SK-N-SH treated with all-trans-retinoic acid at 6 μM for 48 hours (cell line): ENCODE measurements at regions not wholly inside any gene's neighbourhood (a gene's known extent, or its start where the extent isn't known, plus 50 kb on each side); places are given as distances from the start of the nearest gene placed in this dataset.

Experiments
- ATAC-seq: fragments of 200-7000 bp; cut with Tn5 transposase; 3 replicates; pipeline ENCODE4 v1.9.1; 2020; ENCODE audit warnings: mild to moderate bottlenecking, moderate library complexity
- ARNTL ChIP-seq: fragments of 450-650 bp; formaldehyde crosslinking; IDR thresholded peaks from 2 replicates; pipeline ENCODE4 v1.5.0; 2020; ENCODE audit warnings: low read depth, mild to moderate bottlenecking, moderate library complexity, borderline replicate concordance
- CREB5 ChIP-seq: fragments of 250-450 bp; sonication (Bioruptor Pico); IDR thresholded peaks from 2 replicates; pipeline ENCODE4 v1.5.1; 2020; ENCODE audit warnings: low read depth, mild to moderate bottlenecking, moderate library complexity
- CSRNP3 ChIP-seq: fragments of 250-450 bp; sonication (Bioruptor Pico); IDR thresholded peaks from 2 replicates; pipeline ENCODE4 v1.5.1; 2021; ENCODE audit warnings: mild to moderate bottlenecking, moderate library complexity
- ESRRG ChIP-seq: fragments of 250-450 bp; sonication (Bioruptor Pico); IDR thresholded peaks from 2 replicates; pipeline ENCODE4 v1.6.1; 2021; ENCODE audit warnings: mild to moderate bottlenecking
- ISL1 ChIP-seq: fragments of 250-450 bp; sonication (Bioruptor Pico); IDR thresholded peaks from 2 replicates; pipeline ENCODE4 v2.1.2; 2022; ENCODE audit warnings: mild to moderate bottlenecking, moderate library complexity
- OSR1 ChIP-seq: fragments of 250-450 bp; sonication (Bioruptor Pico); IDR thresholded peaks from 2 replicates; pipeline ENCODE4 v1.8.0; 2022; ENCODE audit warnings: moderate library complexity, mild to moderate bottlenecking, inconsistent platforms
- PATZ1 ChIP-seq: fragments of 250-450 bp; sonication (Bioruptor Pico); IDR thresholded peaks from 2 replicates; pipeline ENCODE4 v1.8.0; 2020; ENCODE audit warnings: mild to moderate bottlenecking, moderate library complexity, borderline replicate concordance
- PPARA ChIP-seq: fragments of 250-450 bp; sonication (Bioruptor Pico); IDR thresholded peaks from 2 replicates; pipeline ENCODE4 v1.5.0; 2020; ENCODE audit warnings: mild to moderate bottlenecking, borderline replicate concordance
- RARB ChIP-seq: fragments of 250-450 bp; sonication (Bioruptor Pico); IDR thresholded peaks from 2 replicates; pipeline ENCODE4 v1.8.0; 2021; ENCODE audit warnings: mild to moderate bottlenecking, moderate library complexity
- SNAI2 ChIP-seq: fragments of 250-450 bp; sonication (Bioruptor Pico); IDR thresholded peaks from 2 replicates; pipeline ENCODE4 v1.5.0; 2020; ENCODE audit warnings: mild to moderate bottlenecking, moderate library complexity
- TCF4 ChIP-seq: fragments of 250-450 bp; sonication (Bioruptor Pico); IDR thresholded peaks from 2 replicates; pipeline ENCODE4 v1.8.0; 2021; ENCODE audit warnings: mild to moderate bottlenecking, moderate library complexity, borderline replicate concordance
- TOX ChIP-seq: fragments of 250-450 bp; sonication (Bioruptor Pico); IDR thresholded peaks from 2 replicates; pipeline ENCODE4 v1.8.0; 2021; ENCODE audit warnings: mild to moderate bottlenecking, moderate library complexity, borderline replicate concordance
- TSHZ2 ChIP-seq: fragments of 250-450 bp; sonication (Bioruptor Pico); IDR thresholded peaks from 2 replicates; pipeline ENCODE4 v1.5.0; 2020; ENCODE audit warnings: mild to moderate bottlenecking, moderate library complexity
- ZC3H10 ChIP-seq: fragments of 250-450 bp; sonication (Bioruptor Pico); IDR thresholded peaks from 2 replicates; pipeline ENCODE4 v1.5.1; 2021; ENCODE audit warnings: mild to moderate bottlenecking, moderate library complexity
- ZFP3 ChIP-seq: fragments of 250-450 bp; sonication (Bioruptor Pico); IDR thresholded peaks from 2 replicates; pipeline ENCODE4 v1.5.0; 2020; ENCODE audit warnings: mild to moderate bottlenecking, moderate library complexity
- ZFP30 ChIP-seq: fragments of 450-650 bp; formaldehyde crosslinking; IDR thresholded peaks from 2 replicates; pipeline ENCODE4 v1.5.0; 2022; ENCODE audit warnings: mild to moderate bottlenecking, moderate library complexity
- ZNF565 ChIP-seq: fragments of 450-650 bp; formaldehyde crosslinking; conservative IDR thresholded peaks from 2 replicates; pipeline ENCODE4 v1.5.0; 2020; ENCODE audit warnings: low read depth, mild to moderate bottlenecking, moderate library complexity
- ZNF8 ChIP-seq: fragments of 450-650 bp; formaldehyde crosslinking; IDR thresholded peaks from 2 replicates; pipeline ENCODE4 v1.5.0; 2020; ENCODE audit warnings: mild to moderate bottlenecking, moderate library complexity

GRCh38 chr9:90024409-90024808 lies 419.6 kb downstream of the GADD45G start (continued):
- TF ChIP-seq PATZ1 (no peak), ISL1 (no peak), ZNF565 (CRISPR knock-in tag) (no peak), ZFP3 (CRISPR knock-in tag) (no peak), RARB (CRISPR knock-in tag) (no peak), TOX (CRISPR knock-in tag) (no peak), ZFP30 (CRISPR knock-in tag) (no peak), OSR1 (CRISPR knock-in tag) (no peak)
- TF ChIP-seq, all 23 proteins: peak for 0

GRCh38 chr9:90024823-90025222 lies 420.0 kb downstream of the GADD45G start:
- ATAC-seq, result no peak
- TF ChIP-seq ZFP3 (CRISPR knock-in tag), result no peak
- TF ChIP-seq ZFP30 (CRISPR knock-in tag), result no peak
- TF ChIP-seq TOX (CRISPR knock-in tag), result no peak
- no peak for TF ChIP-seq ESRRG (CRISPR knock-in tag)
- TF ChIP-seq ZNF565 (CRISPR knock-in tag), result no peak
- TF ChIP-seq ZC3H10, result no peak
- TF ChIP-seq PATZ1, result no peak
- no peak for TF ChIP-seq CSRNP3
- no peak for TF ChIP-seq SNAI2 (CRISPR knock-in tag)
- TF ChIP-seq ARNTL, result no peak
- TF ChIP-seq ISL1, result no peak

GRCh38 chr9:90025816-90026215 lies 421.0 kb downstream of the GADD45G start:
- ATAC-seq, result no peak
- TF ChIP-seq ZNF8 (CRISPR knock-in tag) (no peak), CREB5 (CRISPR knock-in tag) (no peak), PATZ1 (no peak), TSHZ2 (CRISPR knock-in tag) (no peak), ARNTL (no peak), ZFP3 (CRISPR knock-in tag) (no peak)

GRCh38 chr9:90027296-90027790 lies 422.5 kb downstream of the GADD45G start:
- ATAC-seq, result no peak
- no peak for TF ChIP-seq PATZ1
- no peak for TF ChIP-seq TCF4 (CRISPR knock-in tag)
- no peak for TF ChIP-seq OSR1 (CRISPR knock-in tag)
- no peak for TF ChIP-seq RARB (CRISPR knock-in tag)
- TF ChIP-seq ZFP30 (CRISPR knock-in tag), result no peak
- TF ChIP-seq TSHZ2 (CRISPR knock-in tag), result no peak
- no peak for TF ChIP-seq PPARA (CRISPR knock-in tag)
- no peak for TF ChIP-seq ESRRG (CRISPR knock-in tag)
- no peak for TF ChIP-seq ZNF8 (CRISPR knock-in tag)
